ENCODE measurements at regions not wholly inside any gene's neighbourhood (a gene's known extent, or its start where the extent isn't known, plus 50 kb on each side); places are given as distances from the start of the nearest gene placed in this dataset.
"Not testable (repeated sequence)": the region's sequence is repeated elsewhere in the genome, so short reads cannot be mapped to it uniquely, and the experiment has no call there.

DNA sequence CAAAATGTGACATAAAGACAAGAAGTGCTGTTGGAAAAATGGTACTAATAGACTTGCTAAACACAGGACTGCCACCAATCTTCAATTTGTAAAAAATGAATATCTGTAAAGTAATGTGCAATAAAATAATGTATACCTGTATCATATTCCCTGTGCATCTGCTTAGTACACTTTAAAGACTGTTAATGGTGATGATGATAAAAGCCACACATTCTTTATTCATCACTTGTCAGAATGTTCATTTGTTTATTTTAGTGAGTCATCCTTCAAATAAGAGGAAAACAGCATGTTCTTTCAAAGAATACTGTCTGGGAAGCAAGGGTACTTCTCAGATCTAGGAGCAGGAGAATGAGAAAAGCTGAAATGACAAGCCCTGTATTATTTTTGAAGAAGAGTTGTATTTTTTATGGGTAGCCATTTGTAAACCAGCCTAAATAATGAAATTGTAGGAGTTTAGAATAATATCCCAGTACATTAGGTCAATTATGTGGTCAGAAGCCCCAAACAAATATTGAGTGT is 78.3 kb upstream of the PSMA6 start:
- Mint-ChIP-seq H3K9me3 (no peaks in the 10 kb centered on the region), H3K36me3 (ENCODE audit: low read depth) (peaks cover 8% of the 10 kb centered on the region), H3K4me1 (ENCODE audit: low read depth) (peaks cover 32% of the 10 kb centered on the region), H3K27me3 (ENCODE audit: low read depth) (no peaks in the 10 kb centered on the region), H3K4me3 (no peak overlapping the region), H3K27ac (no peak overlapping the region)
- no peak for DNase-seq (ENCODE audit: low spot score)

GRCh38 chr14:35214402-35214801 is 77.8 kb upstream of the PSMA6 start:
- DNase-seq (ENCODE audit: low spot score); H3K9me3 Mint-ChIP-seq; H3K27me3 Mint-ChIP-seq (ENCODE audit: low read depth); H3K4me3 Mint-ChIP-seq; H3K27ac Mint-ChIP-seq: not testable (repeated sequence)
- peaks cover 10% of the 10 kb centered on the region for H3K36me3 Mint-ChIP-seq (ENCODE audit: low read depth)
- peaks cover 29% of the 10 kb centered on the region for H3K4me1 Mint-ChIP-seq (ENCODE audit: low read depth)

- no peaks in the 10 kb centered on the region for H3K9me3 Mint-ChIP-seq
- no peak overlapping the region for H3K4me3 Mint-ChIP-seq
- DNase-seq (ENCODE audit: low spot score): no peak
- H3K4me1 Mint-ChIP-seq (ENCODE audit: low read depth): peaks cover 22% of the 10 kb centered on the region
- H3K27me3 Mint-ChIP-seq (ENCODE audit: low read depth): no peaks in the 10 kb centered on the region
- H3K27ac Mint-ChIP-seq: peak overlapping the region; percentile 16
- peaks cover 14% of the 10 kb centered on the region for H3K36me3 Mint-ChIP-seq (ENCODE audit: low read depth)
Measured at GRCh38 chr14:35215110-35215813, 76.9 kb upstream of the PSMA6 start.

GRCh38 chr14:35218176-35218575 is 74.0 kb upstream of the PSMA6 start:
- not testable (repeated sequence) for H3K27ac Mint-ChIP-seq; DNase-seq (ENCODE audit: low spot score); H3K27me3 Mint-ChIP-seq (ENCODE audit: low read depth); H3K9me3 Mint-ChIP-seq; H3K4me3 Mint-ChIP-seq
- H3K36me3 Mint-ChIP-seq (ENCODE audit: low read depth): peaks cover 19% of the 10 kb centered on the region
- H3K4me1 Mint-ChIP-seq (ENCODE audit: low read depth): peaks cover 26% of the 10 kb centered on the region

DNA sequence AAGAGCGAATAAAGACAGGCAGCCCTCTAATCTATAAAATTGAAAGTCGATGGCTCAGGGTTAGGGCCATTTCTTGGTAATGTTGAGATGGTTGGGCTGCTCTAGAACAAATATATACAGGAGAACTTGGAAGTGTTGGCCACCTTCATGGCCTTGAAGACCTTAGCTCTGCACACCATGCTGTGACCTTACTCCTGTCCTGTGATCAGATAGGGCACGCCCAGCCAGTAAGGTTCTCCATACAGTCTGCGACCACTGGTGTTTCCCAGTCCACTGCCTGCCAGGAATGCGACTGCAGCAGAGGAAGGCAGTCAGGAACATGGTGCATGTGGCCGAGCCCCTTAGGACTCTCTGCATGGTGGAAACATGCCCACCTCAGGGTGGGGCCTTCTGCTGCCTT is 73.2 kb upstream of the PSMA6 start:
- Mint-ChIP-seq H3K4me1 (ENCODE audit: low read depth) (peaks cover 24% of the 10 kb centered on the region), H3K4me3 (no peak overlapping the region), H3K36me3 (ENCODE audit: low read depth) (peaks cover 19% of the 10 kb centered on the region), H3K27me3 (ENCODE audit: low read depth) (no peaks in the 10 kb centered on the region), H3K27ac (no peak overlapping the region), H3K9me3 (no peaks in the 10 kb centered on the region)
- DNase-seq (ENCODE audit: low spot score): no peak

DNA sequence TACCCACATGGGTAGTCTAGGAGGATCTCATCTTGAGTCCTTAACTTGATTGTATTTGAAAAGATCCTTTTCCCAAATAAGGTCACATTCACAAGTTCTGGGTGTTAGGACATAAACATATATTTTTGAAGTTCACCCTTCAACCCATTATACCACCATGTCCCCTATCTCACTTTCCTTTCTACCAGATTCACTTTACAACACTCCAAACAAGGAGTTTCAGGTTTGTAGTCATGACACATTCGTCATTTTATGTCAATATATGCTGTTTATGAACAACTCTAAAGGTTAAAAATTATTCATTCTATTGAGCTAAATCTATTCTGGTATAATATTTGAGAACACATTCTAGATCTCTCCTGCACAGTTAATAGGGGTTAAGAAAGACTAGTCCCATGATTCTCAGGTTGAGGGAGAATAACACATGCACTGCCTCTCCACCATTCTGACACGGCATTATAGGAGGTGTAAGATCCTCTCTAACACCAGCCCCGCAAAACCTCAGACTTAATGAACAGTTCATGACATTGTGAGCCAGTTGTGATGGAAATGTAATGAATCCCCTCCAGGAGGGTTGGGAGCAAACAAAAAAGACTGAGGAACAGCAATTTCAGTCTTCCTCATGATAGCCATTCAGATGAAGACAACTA is 72.0 kb upstream of the PSMA6 start:
- Mint-ChIP-seq H3K4me1 (ENCODE audit: low read depth) (peaks cover 17% of the 10 kb centered on the region), H3K36me3 (ENCODE audit: low read depth) (peaks cover 19% of the 10 kb centered on the region), H3K27ac (no peak overlapping the region), H3K9me3 (no peaks in the 10 kb centered on the region), H3K27me3 (ENCODE audit: low read depth) (no peaks in the 10 kb centered on the region), H3K4me3 (no peak overlapping the region)
- no peak for DNase-seq (ENCODE audit: low spot score)

DNA sequence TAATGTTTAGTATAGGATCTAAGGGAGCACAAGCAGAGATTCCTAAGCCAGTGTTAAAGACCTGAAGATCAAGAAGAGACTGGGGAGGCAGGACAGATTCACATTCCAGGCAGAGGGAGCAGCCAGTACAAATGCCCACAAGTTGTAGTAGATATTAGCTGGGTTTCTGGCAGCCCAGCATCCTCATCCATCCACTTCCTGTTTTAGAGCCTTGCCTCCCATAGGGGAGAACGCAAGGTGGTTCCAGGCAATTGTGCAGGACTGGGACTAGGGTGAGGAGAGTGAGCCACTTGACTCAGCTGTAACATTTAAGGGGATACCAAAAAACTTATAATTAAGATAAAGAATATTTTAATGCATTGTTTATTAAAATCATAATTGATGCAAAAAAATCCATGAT is 71.3 kb upstream of the PSMA6 start:
- H3K9me3 Mint-ChIP-seq: no peaks in the 10 kb centered on the region
- peaks cover 19% of the 10 kb centered on the region for H3K36me3 Mint-ChIP-seq (ENCODE audit: low read depth)
- no peak for DNase-seq (ENCODE audit: low spot score)
- peaks cover 15% of the 10 kb centered on the region for H3K4me1 Mint-ChIP-seq (ENCODE audit: low read depth)
- H3K27me3 Mint-ChIP-seq (ENCODE audit: low read depth): no peaks in the 10 kb centered on the region
- no peak overlapping the region for H3K27ac Mint-ChIP-seq
- no peak overlapping the region for H3K4me3 Mint-ChIP-seq

- H3K27me3 Mint-ChIP-seq (ENCODE audit: low read depth): no peaks in the 10 kb centered on the region
- peaks cover 19% of the 10 kb centered on the region for H3K36me3 Mint-ChIP-seq (ENCODE audit: low read depth)
- no peak overlapping the region for H3K27ac Mint-ChIP-seq
Measured at GRCh38 chr14:35221462-35221861, 70.7 kb upstream of the PSMA6 start.

GRCh38 chr14:35222324-35222723 is 69.9 kb upstream of the PSMA6 start:
- DNase-seq (ENCODE audit: low spot score): no peak
- no peaks in the 10 kb centered on the region for H3K27me3 Mint-ChIP-seq (ENCODE audit: low read depth)
- H3K27ac Mint-ChIP-seq: no peak overlapping the region
- no peaks in the 10 kb centered on the region for H3K9me3 Mint-ChIP-seq
- H3K4me3 Mint-ChIP-seq: no peak overlapping the region
- peaks cover 15% of the 10 kb centered on the region for H3K4me1 Mint-ChIP-seq (ENCODE audit: low read depth)
- H3K36me3 Mint-ChIP-seq (ENCODE audit: low read depth): peaks cover 18% of the 10 kb centered on the region

More at GRCh38 chr14:35221462-35221861, 70.7 kb upstream of the PSMA6 start:
- DNase-seq (ENCODE audit: low spot score): no peak
- Mint-ChIP-seq H3K4me3 (no peak overlapping the region), H3K9me3 (no peaks in the 10 kb centered on the region), H3K4me1 (ENCODE audit: low read depth) (peaks cover 15% of the 10 kb centered on the region)

DNA sequence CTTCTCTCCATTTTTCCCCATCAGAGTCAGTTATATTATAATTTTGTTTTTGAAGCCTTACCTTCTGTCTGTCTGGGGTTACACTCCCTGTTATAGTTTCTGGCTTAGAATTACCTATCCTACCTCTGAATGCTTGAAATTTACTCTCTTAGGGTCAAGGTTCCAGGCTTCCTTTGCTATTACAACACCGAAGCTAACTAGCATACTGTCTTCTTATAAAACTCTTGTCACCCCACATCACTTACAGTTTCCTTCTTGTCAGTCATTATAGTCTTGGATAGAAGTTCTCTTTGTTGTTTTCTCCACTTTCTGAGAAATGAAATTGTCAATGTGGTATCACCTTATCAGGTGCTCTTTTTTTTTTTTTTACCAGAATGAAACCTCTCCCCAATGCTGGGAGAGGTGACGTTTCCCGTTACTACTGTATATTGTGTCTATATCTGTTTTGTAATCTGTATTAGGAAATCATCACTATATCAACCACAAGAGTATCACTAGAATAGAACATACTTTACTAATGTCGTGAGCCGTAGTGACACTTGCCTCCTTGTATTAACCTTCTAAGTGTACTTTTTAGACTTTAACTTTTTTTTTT is 69.2 kb upstream of the PSMA6 start:
- no peak for DNase-seq (ENCODE audit: low spot score)
- peak overlapping the region; percentile 38 for H3K27ac Mint-ChIP-seq
- H3K4me1 Mint-ChIP-seq (ENCODE audit: low read depth): peaks cover 15% of the 10 kb centered on the region
- no peaks in the 10 kb centered on the region for H3K27me3 Mint-ChIP-seq (ENCODE audit: low read depth)
- peaks cover 13% of the 10 kb centered on the region for H3K36me3 Mint-ChIP-seq (ENCODE audit: low read depth)
- H3K4me3 Mint-ChIP-seq: no peak overlapping the region
- H3K9me3 Mint-ChIP-seq: no peaks in the 10 kb centered on the region

DNA sequence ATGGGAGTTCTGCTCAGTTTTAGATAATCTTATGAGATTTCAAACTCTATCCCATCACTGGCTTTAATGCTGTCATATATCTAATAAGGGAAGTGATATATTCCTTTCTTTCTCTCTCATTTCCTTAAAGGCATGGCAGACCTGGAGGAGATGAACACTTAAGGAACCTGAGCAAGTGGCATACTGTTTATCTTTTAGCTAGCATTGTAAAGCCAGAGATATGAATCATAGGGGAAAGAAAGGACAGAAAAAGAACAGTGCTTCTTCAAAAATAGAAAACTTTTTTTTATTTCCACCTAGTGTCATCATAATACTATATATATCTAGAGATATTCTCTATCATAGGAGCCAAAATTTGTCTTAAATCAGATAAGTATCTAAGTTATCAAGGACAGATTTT is 68.3 kb upstream of the PSMA6 start:
- Mint-ChIP-seq H3K36me3 (ENCODE audit: low read depth) (peaks cover 13% of the 10 kb centered on the region), H3K27me3 (ENCODE audit: low read depth) (no peaks in the 10 kb centered on the region), H3K4me1 (ENCODE audit: low read depth) (peaks cover 15% of the 10 kb centered on the region), H3K27ac (no peak overlapping the region), H3K9me3 (no peaks in the 10 kb centered on the region), H3K4me3 (no peak overlapping the region)
- no peak for DNase-seq (ENCODE audit: low spot score)

DNA sequence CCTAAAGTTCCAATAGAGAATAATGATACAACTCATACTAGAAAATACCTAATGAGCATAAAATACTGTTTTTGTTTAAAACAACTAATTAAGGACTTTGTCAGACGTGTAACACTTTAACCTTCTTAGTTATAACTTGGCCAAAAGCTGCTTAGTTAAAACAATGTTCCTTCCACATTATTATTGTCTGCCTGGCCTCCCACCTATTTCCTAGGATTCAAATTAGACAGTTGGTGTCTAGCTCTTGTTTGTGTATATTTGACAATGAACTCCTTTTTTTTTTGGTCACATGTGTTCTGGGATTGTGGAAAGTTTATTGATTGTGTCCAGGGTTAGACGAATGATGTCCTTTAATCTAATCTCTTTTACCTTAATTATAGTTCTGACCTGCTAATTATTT is 67.6 kb upstream of the PSMA6 start:
- Mint-ChIP-seq H3K27ac (no peak overlapping the region), H3K4me3 (no peak overlapping the region), H3K36me3 (ENCODE audit: low read depth) (peaks cover 10% of the 10 kb centered on the region)

GRCh38 chr14:35229084-35229791 is 62.9 kb upstream of the PSMA6 start:
- no peaks in the 10 kb centered on the region for H3K9me3 Mint-ChIP-seq
- no peak overlapping the region for H3K4me3 Mint-ChIP-seq
- no peak for DNase-seq (ENCODE audit: low spot score)
- no peaks in the 10 kb centered on the region for H3K27me3 Mint-ChIP-seq (ENCODE audit: low read depth)
- H3K27ac Mint-ChIP-seq: no peak overlapping the region
- peaks cover 23% of the 10 kb centered on the region for H3K4me1 Mint-ChIP-seq (ENCODE audit: low read depth)
- H3K36me3 Mint-ChIP-seq (ENCODE audit: low read depth): peaks cover under 1% of the 10 kb centered on the region

More for the DNA sequence above, 67.6 kb upstream of the PSMA6 start:
- no peak for DNase-seq (ENCODE audit: low spot score)
- Mint-ChIP-seq H3K9me3 (no peaks in the 10 kb centered on the region), H3K4me1 (ENCODE audit: low read depth) (peaks cover 20% of the 10 kb centered on the region), H3K27me3 (ENCODE audit: low read depth) (no peaks in the 10 kb centered on the region)

GRCh38 chr14:35229792-35230089 is 62.4 kb upstream of the PSMA6 start:
- Mint-ChIP-seq H3K27ac (no peak overlapping the region), H3K4me1 (ENCODE audit: low read depth) (peaks cover 21% of the 10 kb centered on the region), H3K4me3 (no peak overlapping the region), H3K36me3 (ENCODE audit: low read depth) (peaks cover 3% of the 10 kb centered on the region), H3K27me3 (ENCODE audit: low read depth) (no peaks in the 10 kb centered on the region), H3K9me3 (no peaks in the 10 kb centered on the region)
- no peak for DNase-seq (ENCODE audit: low spot score)
